HS-5 (cell line): ENCODE measurements at regions not wholly inside any gene's neighbourhood (a gene's known extent, or its start where the extent isn't known, plus 50 kb on each side); places are given as distances from the start of the nearest gene placed in this dataset.

Source experiments
- DNase-seq: peaks from one replicate; pipeline ENCODE4 v3.0.0-alpha.2; 2012; ENCODE audit warnings: low read depth

GRCh38 chr7:68309271-68309670 is 1289.0 kb upstream of the AUTS2 start:
- no peak for DNase-seq

- no peak for DNase-seq
These were observed 1288.5 kb upstream of the AUTS2 start for GRCh38 chr7:68309806-68310205.

GRCh38 chr7:68311958-68312357 is 1286.3 kb upstream of the AUTS2 start:
- no peak for DNase-seq

GRCh38 chr7:68313806-68314205 is 1284.5 kb upstream of the AUTS2 start:
- no peak for DNase-seq

GRCh38 chr7:68314208-68314607 is 1284.1 kb upstream of the AUTS2 start:
- no peak for DNase-seq

- no peak for DNase-seq
These were observed 1280.8 kb upstream of the AUTS2 start for GRCh38 chr7:68317476-68317875.

- no peak for DNase-seq
These were observed 1279.2 kb upstream of the AUTS2 start for GRCh38 chr7:68319061-68319460.

GRCh38 chr7:68321076-68321639 is 1277.1 kb upstream of the AUTS2 start:
- DNase-seq = no peak

- DNase-seq = no peak
These were observed 1276.3 kb upstream of the AUTS2 start for GRCh38 chr7:68321776-68322496.

GRCh38 chr7:68324621-68325020 is 1273.7 kb upstream of the AUTS2 start:
- no peak for DNase-seq

- no peak for DNase-seq
These were observed 1264.1 kb upstream of the AUTS2 start for GRCh38 chr7:68334216-68334615.

GRCh38 chr7:68334636-68335272 is 1263.5 kb upstream of the AUTS2 start:
- DNase-seq = no peak

GRCh38 chr7:68336594-68336993 is 1261.7 kb upstream of the AUTS2 start:
- no peak for DNase-seq

- DNase-seq = no peak
These were observed 1249.9 kb upstream of the AUTS2 start for GRCh38 chr7:68348401-68348800.

GRCh38 chr7:68362745-68363518 is 1235.3 kb upstream of the AUTS2 start:
- DNase-seq = no peak

- DNase-seq = no peak
These were observed 1233.2 kb upstream of the AUTS2 start for GRCh38 chr7:68364886-68365625.

GRCh38 chr7:68371985-68372384 is 1226.3 kb upstream of the AUTS2 start:
- no peak for DNase-seq

- no peak for DNase-seq
These were observed 1222.1 kb upstream of the AUTS2 start for GRCh38 chr7:68376131-68376661.

- DNase-seq = no peak
These were observed 1216.5 kb upstream of the AUTS2 start for GRCh38 chr7:68381731-68382130.

GRCh38 chr7:68384581-68384980 is 1213.7 kb upstream of the AUTS2 start:
- no peak for DNase-seq

GRCh38 chr7:68393051-68393450 is 1205.2 kb upstream of the AUTS2 start:
- DNase-seq = no peak

GRCh38 chr7:68394131-68394530 is 1204.1 kb upstream of the AUTS2 start:
- DNase-seq = no peak
